Liver (tissue), 7 donors: ENCODE measurements at regions not wholly inside any gene's neighbourhood (a gene's known extent, or its start where the extent isn't known, plus 50 kb on each side); places are given as distances from the start of the nearest gene placed in this dataset.

Experiments
- DNase-seq: peaks from one replicate; pipeline ENCODE4 v3.0.0-alpha.2; 2017; ENCODE audit warnings: low spot score
- H3K27ac ChIP-seq, 2 donors: one replicate each; pipeline ENCODE4 v1.7.0; 2013; ENCODE audit warnings: inconsistent platforms in 2 of 2, low read length in 2 of 2, control low read depth in 1 of 2, low read depth in 1 of 2, mild to moderate bottlenecking in 1 of 2
- H3K27me3 ChIP-seq, 4 donors: one replicate each; pipeline versions ENCODE4 v1.6.1 to v1.7.0; 2013; ENCODE audit warnings: low read length in 3 of 4, inconsistent platforms in 1 of 4, mild to moderate bottlenecking in 1 of 4, moderate library complexity in 1 of 4; ENCODE audit not compliant: control insufficient read depth in 4 of 4, insufficient read depth in 4 of 4
- H3K36me3 ChIP-seq, 4 donors: one replicate each; pipeline versions ENCODE4 v1.6.1 to v1.7.0; 2013; ENCODE audit warnings: low read length in 3 of 4, mild to moderate bottlenecking in 3 of 4, low read depth in 1 of 4, moderate library complexity in 1 of 4; ENCODE audit not compliant: control insufficient read depth in 4 of 4, insufficient read depth in 3 of 4
- H3K4me1 ChIP-seq, 4 donors: one replicate each; pipeline versions ENCODE4 v1.6.1 to v1.7.0; 2013; ENCODE audit warnings: low read length in 3 of 4, mild to moderate bottlenecking in 3 of 4, moderate library complexity in 1 of 4; ENCODE audit not compliant: control insufficient read depth in 4 of 4, insufficient read depth in 4 of 4
- H3K4me3 ChIP-seq, 3 donors: one replicate each; pipeline versions ENCODE4 v1.6.1 to v1.7.0; 2013; ENCODE audit warnings: low read length in 3 of 3, control low read depth in 1 of 3, low read depth in 1 of 3, mild to moderate bottlenecking in 1 of 3
- H3K9ac ChIP-seq, 2 donors: one replicate each; pipeline ENCODE4 v1.7.0; 2013; ENCODE audit warnings: low read length in 2 of 2, mild to moderate bottlenecking in 2 of 2, moderate library complexity in 2 of 2, control low read depth in 1 of 2, low read depth in 1 of 2
- H3K9me3 ChIP-seq, 4 donors: one replicate each; pipeline versions ENCODE4 v1.6.1 to v1.7.0; 2013; ENCODE audit warnings: low read length in 3 of 4; ENCODE audit not compliant: control insufficient read depth in 4 of 4
- EGR1 ChIP-seq, 2 donors: IDR thresholded peaks; 2 replicates each; pipeline ENCODE4 v1.6.1; 2016 to 2018; ENCODE audit warnings: antibody characterized with exemption in 2 of 2, low read depth in 2 of 2
- FOXA2 ChIP-seq: IDR thresholded peaks from 2 replicates; pipeline ENCODE4 v1.6.1; 2016; ENCODE audit warnings: antibody characterized with exemption
- GABPA ChIP-seq, 2 donors: IDR thresholded peaks in 1 of 2; conservative IDR thresholded peaks in 1 of 2; 2 replicates each; pipeline ENCODE4 v1.6.1; 2016; ENCODE audit warnings: antibody characterized with exemption in 2 of 2, mild to moderate bottlenecking in 1 of 2, moderate library complexity in 1 of 2
- HNF4G ChIP-seq: IDR thresholded peaks from 2 replicates; pipeline ENCODE4 v1.6.1; 2016; ENCODE audit warnings: antibody characterized with exemption
- JUND ChIP-seq, 2 donors: IDR thresholded peaks; 2 replicates each; pipeline ENCODE4 v1.6.1; 2016; ENCODE audit warnings: antibody characterized with exemption in 2 of 2
- MAX ChIP-seq: IDR thresholded peaks from 2 replicates; pipeline ENCODE4 v1.6.1; 2016; ENCODE audit warnings: antibody characterized with exemption
- RAD21 ChIP-seq, 2 donors: IDR thresholded peaks; 2 replicates each; pipeline ENCODE4 v1.6.1; 2016; ENCODE audit warnings: antibody characterized with exemption in 2 of 2, mild to moderate bottlenecking in 2 of 2
- REST ChIP-seq: IDR thresholded peaks from 2 replicates; pipeline ENCODE4 v1.6.1; 2016; ENCODE audit warnings: antibody characterized with exemption, mild to moderate bottlenecking
- SP1 ChIP-seq: IDR thresholded peaks from 2 replicates; pipeline ENCODE4 v1.6.1; 2018; ENCODE audit warnings: antibody characterized with exemption, mild to moderate bottlenecking
- TAF1 ChIP-seq: conservative IDR thresholded peaks from 2 replicates; pipeline ENCODE4 v1.6.1; 2016; ENCODE audit warnings: antibody characterized with exemption, mild to moderate bottlenecking
- YY1 ChIP-seq: IDR thresholded peaks from 2 replicates; pipeline ENCODE4 v1.6.1; 2016; ENCODE audit warnings: antibody characterized with exemption, mild to moderate bottlenecking
- ZBTB33 ChIP-seq: IDR thresholded peaks from 2 replicates; pipeline ENCODE4 v1.6.1; 2016; ENCODE audit warnings: antibody characterized with exemption
- WGBS: extraction: QIAGEN DNeasy Blood & Tissue Kit; methylation state at CpG from one replicate; pipeline ENCODE4 v1.1.7; 2013; 5-methylcytosine and 5-hydroxymethylcytosine counted together
- TF ChIP-seq, protein P1 (sequence below): IDR thresholded peaks from 2 replicates; pipeline ENCODE4 v1.6.1; 2016; ENCODE audit warnings: antibody characterized with exemption
- donor health status: healthy.
- donor health status: healthy.
- donor health status: healthy.
- donor health status: healthy.

DNA sequence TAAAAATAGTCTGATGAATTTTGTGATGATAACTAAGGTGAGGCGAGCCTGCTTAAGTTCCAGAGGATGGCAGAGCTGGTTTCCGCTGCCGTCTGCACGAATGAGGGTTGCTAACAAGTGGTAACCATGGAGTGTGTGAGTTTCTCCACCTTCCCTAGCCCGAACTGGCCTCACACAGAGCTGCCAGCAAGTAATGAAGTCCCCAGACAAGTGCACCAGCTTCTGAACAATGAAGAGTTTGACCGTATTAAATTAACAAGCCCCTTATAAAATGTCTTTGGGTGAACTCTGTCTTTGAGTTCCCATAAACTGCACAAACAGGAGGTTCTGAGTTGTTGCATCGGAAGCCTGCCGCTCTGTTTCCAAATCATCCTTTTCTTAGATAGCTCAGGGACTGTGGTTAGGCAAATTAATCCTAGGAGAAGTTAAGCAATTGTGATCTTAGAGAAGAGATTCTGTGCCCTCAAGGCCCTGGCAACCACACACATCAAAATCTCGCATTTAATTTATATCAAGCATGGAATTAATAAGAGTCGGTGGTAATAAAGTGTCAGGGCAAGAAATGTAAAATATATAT lies 274.1 kb upstream of the DAAM1 start (continued):
- TF ChIP-seq REST (no peak), EGR1 (IDR thresholded peaks at IDR 0.05; ENCODE audit: low read depth in 2 of 2) (no peak), SP1 (no peak), RAD21 (IDR thresholded peaks at IDR 0.05) (no peak)
- TF ChIP-seq, protein P1, sequence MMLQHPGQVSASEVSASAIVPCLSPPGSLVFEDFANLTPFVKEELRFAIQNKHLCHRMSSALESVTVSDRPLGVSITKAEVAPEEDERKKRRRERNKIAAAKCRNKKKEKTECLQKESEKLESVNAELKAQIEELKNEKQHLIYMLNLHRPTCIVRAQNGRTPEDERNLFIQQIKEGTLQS = no peak

DNA sequence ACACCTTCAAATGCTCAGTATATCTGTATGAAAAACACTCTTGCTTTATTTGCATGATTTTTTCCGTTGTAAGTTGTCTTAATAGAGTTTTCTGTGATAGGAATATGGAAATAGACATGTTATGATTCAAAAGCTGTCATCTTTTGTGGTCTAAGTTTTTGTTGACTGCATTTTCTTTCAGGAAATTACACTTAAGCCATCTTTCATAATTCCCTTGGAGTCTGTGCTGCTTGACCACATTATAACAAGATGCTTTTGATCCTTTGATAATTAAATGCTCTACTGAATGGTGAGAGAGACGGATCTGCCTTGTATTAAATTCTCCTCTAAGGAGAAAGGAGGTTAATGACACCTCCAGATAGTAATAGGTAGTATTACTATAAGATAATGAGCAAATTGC lies 272.8 kb upstream of the DAAM1 start:
- TF ChIP-seq JUND (IDR thresholded peaks at IDR 0.05) (no peak), GABPA (IDR thresholded peaks at IDR 0.05 in 1 of 2, conservative IDR thresholded peaks at IDR 0.05 in 1 of 2) (no peak)
- Histone ChIP-seq H3K36me3 (no peaks in the 10 kb centered on the region), H3K4me3 (no peak overlapping the region), H3K27me3 (peaks cover 0 to 4% (median 0%) of the 10 kb centered on the region in 4 donors), H3K9me3 (no peaks in the 10 kb centered on the region), H3K4me1 (no peaks in the 10 kb centered on the region), H3K27ac (no peak overlapping the region), H3K9ac (no peak overlapping the region)
- DNase-seq = no peak
- WGBS = 65% methylated on average over 2 of the region's 2 CpGs

GRCh38 chr14:58918066-58918738 lies 270.3 kb upstream of the DAAM1 start:
- H3K4me1 ChIP-seq = no peaks in the 10 kb centered on the region
- DNase-seq = no peak
- H3K4me3 ChIP-seq = no peak overlapping the region
- H3K36me3 ChIP-seq = no peaks in the 10 kb centered on the region
- H3K9me3 ChIP-seq = no peaks in the 10 kb centered on the region
- H3K27ac ChIP-seq = no peak overlapping the region
- H3K9ac ChIP-seq = no peak overlapping the region
- TF ChIP-seq TAF1 (no peak), MAX (no peak), GABPA (IDR thresholded peaks at IDR 0.05 in 1 of 2, conservative IDR thresholded peaks at IDR 0.05 in 1 of 2) (no peak), JUND (IDR thresholded peaks at IDR 0.05) (no peak), EGR1 (IDR thresholded peaks at IDR 0.05; ENCODE audit: low read depth in 2 of 2) (no peak), REST (no peak), RAD21 (IDR thresholded peaks at IDR 0.05) (no peak), ZBTB33 (no peak), SP1 (no peak), YY1 (no peak), HNF4G (no peak), FOXA2 (no peak)
- WGBS = 84% methylated on average over 6 of the region's 6 CpGs
- peaks cover 0 to 4% (median 0%) of the 10 kb centered on the region in 4 donors for H3K27me3 ChIP-seq
